Islet of Langerhans (tissue), 1 donor: ENCODE measurements at regions not wholly inside any gene's neighbourhood (a gene's known extent, or its start where the extent isn't known, plus 50 kb on each side); places are given as distances from the start of the nearest gene placed in this dataset.

Experiments
- FAIRE-seq: peaks from one replicate; lab custom pipeline; 2011; peaks lifted over from hg19 to GRCh38; lab: Jason Lieb, UNC

DNA sequence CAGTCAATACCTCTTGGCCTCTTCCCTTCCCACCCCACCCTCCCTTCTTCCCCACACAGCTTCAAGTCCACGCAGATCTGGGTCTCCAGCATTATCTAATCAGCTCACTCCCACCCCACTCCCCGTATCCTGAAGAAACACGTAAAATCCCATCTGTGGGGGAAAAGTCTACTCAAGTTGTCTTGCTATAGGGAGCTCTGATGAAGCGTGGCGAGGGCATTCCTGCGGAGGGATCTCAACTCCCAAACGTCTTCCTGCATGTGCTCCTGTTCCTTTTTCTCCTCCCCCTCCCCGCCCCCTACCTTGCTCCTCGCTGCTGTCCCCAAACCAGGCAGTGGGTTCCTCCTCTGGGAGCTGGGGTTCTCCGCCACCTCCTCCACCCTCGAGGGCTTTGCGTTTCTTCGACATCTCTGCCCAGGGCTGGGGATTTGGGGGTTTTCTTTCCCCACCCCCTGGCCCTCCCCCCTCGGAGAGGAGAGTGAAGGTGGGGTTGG lies 181.8 kb downstream of the TBXT start:
- FAIRE-seq = no peak

DNA sequence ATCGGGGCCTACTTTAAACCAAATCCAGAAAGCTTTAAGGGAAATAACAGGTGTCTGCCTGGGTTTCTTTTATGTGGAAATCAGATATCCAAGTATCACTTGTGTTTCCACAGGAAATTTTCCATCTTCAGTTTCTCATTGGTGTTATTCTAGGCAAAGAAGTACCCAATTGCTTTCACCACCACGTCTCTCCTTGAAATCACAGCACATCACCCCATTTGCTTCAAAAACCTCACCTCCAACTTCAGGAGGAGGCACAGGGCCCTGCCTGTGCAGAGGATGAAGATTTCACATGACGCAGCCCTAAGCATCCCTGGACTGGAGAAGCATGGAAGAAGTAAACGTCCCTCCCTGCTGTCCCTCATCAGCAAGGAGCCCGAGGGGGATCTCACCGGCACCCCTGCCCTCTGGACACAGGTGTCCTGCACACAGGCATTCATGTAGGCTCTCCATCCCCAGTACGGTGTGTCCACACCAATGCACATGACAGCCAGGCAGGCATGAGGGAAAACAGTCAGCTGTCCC lies 182.3 kb downstream of the TBXT start:
- FAIRE-seq = no peak

DNA sequence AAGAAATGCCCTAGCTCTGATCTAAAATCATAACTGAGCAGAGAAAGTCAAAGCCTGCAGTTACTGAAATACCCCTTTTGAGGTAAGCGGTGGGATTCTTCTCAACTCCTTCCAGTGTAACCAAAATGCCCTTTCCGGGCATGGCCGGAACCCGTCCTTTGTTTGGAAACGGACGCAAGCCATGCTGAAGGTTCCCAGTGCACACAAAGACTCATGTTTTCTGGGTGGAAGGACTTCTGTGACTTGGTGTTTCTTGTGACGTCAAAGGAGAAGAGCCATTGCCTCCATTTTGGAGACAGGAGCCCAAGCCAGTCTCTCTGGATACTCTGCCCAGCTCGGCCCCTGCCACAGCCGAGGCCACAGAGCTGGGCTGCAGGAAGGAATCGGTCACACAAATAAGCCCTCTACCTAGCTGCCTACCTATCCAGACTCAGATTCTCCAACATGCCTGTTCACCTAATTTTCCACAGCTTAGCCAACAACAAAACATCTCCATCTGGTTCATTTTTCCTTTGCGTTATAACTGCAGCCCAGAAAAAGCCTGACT lies 182.8 kb downstream of the TBXT start:
- FAIRE-seq = no peak

DNA sequence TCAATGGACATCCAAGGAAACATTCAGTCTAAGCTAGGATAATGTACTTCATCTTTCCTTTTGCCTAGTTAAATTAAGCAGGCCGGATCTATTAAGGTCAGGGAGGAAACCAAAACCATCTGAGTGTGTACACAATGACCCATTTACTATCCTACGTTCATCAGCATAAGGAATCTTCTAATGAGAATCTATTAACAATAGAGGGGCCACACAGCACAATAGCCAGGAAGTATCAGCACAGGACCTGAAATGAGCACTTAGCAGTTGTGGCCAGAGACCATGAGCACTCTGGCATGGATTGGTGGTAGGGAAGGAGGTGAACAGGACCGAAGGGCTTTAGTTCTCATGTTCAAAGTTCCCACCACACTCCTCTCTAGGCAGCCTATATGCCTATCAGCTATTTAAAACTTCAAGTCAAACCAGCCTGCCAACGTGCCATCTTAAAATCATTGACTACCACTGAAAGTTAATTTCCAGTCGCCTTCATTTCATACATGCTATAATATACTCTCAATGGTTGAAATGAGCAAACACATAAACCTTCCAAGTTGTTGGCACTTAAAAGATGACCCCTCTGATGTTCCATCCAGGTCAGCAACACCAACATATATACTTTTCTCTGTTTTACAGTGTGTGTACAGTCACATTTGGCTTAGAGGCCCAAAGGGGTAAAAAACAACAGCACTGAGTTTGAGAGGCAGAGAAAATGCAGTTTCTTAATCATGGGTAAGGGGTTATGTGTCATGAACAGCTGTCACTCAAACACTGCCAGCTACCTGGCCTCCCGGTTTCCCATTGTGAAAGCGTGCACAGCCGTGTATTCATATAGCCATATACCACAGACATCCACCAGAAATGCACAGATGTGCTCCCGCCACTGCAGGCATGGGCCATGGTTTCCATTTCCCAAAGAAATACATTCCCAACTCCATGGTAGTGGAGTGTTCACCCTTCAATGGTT lies 184.3 kb downstream of the TBXT start:
- FAIRE-seq = no peak

DNA sequence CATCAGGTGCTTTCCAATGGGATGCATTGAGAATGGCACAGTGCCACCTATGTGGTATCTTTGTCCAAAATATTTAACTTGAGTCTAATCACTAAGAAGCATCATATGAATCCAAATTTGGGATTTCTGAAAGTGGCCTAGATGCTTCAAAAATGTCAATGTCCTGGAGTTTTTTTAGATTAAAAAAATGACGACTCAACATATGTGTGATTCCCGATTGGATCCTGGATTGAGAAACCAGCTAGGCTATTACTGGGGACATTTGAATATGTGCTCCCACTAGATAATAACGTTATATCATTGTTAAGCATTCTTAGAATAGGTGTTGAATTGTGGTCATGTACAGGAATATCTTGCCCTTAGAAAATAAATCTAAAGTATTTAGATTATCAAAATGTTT lies 189.2 kb downstream of the TBXT start:
- no peak for FAIRE-seq

DNA sequence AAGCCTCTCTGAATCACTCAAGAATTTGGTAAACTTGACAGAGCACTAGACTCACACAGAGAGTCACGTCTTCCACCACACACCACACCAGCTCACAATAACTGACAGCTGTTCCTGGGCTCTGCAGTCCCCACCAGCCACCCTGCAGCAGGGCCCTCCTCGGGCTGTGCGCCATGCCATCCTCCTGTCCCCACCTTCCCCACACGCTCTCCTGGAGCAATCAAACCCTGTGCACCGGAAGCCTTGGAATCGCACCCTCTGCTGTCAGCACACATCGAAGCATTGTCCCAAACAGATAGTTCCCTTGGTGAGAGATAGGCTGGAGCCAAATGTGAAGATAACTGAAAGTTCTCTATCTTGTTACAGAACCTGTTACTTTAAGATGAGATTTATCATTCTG lies 191.0 kb downstream of the TBXT start:
- FAIRE-seq = no peak

DNA sequence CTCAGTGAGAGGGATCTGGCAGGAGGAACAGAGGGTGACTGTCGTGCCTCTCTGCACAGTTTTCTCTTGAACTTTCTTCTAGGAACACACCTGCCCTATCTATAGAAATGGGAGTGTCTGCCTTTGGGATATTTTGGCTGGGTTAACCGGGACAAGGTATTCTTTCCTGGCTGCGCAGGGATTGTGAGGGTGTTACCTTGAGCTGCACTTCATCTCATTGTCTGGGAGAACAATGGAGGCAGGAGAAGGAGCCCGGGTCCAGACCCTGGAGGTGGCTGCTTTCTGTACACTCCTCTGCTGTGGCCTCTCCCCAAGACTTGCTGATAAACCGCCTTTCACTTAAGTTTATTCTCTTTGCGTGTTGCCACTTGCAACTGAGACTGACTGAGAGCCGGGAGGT lies 192.8 kb downstream of the TBXT start:
- no peak for FAIRE-seq

DNA sequence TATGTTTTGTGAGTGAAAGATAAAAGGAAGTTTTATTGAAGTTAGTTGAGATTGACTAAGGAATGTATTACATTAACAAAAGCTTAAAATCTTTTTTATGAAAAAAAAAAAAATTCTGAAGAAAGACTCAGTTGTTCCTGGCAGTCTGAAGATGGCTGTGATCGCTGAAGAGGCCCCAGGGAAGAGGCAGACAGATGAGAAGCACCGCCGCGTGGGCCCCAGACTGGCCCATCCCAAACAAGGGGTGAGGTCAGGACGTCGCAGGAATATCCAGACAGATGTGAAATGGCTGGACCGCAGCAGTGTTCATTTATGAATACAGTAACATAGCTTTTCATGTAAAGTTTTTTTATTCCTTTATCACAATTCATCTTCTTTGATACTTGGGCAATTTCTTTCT lies 194.2 kb downstream of the TBXT start:
- no peak for FAIRE-seq

DNA sequence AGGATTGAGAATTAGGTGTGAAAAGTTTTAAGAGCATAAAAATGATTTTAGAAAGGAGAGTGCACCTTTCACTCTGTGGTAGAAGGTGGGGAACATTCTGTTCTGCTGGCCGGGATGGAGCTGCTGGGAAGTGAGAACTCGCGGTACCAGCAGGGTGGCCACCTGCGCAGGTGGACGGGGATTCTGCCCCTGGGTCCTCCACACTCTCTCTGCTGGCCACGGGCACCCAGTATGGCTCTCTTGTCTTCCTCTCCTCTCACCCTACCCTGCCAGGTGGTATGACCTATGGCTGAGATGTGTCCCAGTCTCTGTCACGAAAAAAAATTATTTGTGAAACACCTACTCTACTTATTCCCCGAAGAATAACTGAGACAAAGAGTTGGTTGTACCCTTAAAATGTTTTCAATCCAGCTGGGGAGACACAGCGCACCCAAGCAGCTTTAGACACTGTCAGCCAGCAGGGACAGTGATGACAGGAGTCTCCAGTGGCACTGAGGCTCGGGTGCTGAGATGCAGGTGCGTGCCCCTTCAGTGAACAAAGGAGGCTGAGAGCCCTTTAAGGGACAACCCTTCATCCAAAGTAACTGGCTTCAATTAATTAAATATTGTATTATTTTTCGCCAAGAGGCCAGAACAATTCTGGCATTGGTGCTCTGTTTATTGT lies 195.4 kb downstream of the TBXT start:
- FAIRE-seq = no peak

DNA sequence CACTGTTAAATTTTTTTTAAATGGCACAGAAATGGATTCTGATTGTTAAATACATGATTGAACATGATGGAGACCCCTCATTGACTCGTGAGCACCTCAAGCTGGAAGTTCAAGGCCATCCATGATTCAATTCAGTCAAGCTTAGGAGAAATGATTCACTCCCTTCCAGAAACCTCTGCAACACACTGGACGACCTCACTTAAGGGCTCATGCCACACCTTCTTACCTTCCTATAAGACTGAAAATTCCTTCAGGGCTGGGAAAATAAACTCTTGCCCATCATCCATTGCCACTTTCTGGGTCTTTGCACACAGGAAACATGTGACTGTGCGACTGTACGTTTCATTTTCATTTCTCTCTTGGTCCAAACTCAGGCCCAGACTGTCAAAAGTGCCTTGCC lies 196.4 kb downstream of the TBXT start:
- no peak for FAIRE-seq

DNA sequence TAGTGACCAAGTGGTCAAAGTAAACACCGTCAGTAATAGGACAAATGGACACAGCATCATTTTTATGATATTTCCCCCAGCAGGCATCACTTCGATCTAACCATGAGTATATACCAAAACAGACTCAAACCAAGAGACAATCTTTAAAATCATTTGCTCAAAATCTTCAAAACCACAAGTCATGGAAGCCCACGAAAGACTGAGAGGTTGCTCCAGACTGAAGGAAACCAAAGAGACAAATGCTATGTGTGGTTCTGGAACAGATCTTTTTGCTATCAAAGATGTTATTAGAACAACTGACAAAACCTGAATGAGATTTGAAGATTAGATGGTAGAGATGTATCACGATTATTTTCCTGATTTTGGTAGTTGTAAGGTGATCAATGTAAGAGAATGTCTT lies 197.7 kb downstream of the TBXT start:
- FAIRE-seq = no peak

DNA sequence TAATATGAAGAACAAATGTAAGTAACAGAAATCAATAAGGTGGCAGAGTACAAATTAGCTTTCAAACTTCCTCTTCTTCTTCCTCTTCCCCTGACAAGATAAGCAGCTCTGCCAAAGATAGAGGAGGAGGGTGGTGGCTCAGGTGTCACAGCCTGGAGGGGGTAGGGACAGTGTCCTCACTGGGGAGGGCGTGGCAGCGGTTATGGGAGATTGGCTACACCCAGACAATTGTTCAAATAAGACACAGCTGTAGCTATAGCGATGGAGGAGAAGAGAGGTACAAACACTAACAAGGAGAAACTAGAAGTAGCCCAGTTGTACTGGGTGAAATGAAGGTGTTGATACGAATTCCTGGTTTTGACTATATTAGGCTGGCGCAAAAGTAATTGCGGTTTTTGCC lies 198.5 kb downstream of the TBXT start:
- FAIRE-seq = no peak

DNA sequence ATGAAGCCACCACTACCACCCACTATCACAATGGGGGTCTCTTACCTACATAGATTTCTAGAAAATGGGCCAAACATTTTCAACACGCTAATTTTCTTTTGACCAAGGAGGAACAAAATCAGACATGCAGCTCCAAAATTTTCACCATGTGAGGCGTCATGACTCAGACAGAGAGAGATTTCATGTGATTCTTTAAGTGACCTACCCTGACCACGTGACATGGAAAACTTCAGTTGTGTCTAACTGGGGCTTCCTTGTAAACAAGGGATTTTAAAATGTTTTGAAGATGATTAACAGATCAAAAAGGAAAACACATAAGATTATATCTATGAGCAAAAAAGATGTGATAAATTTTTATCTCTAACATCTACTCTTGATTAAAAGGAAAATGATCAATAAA lies 199.2 kb downstream of the TBXT start:
- no peak for FAIRE-seq

DNA sequence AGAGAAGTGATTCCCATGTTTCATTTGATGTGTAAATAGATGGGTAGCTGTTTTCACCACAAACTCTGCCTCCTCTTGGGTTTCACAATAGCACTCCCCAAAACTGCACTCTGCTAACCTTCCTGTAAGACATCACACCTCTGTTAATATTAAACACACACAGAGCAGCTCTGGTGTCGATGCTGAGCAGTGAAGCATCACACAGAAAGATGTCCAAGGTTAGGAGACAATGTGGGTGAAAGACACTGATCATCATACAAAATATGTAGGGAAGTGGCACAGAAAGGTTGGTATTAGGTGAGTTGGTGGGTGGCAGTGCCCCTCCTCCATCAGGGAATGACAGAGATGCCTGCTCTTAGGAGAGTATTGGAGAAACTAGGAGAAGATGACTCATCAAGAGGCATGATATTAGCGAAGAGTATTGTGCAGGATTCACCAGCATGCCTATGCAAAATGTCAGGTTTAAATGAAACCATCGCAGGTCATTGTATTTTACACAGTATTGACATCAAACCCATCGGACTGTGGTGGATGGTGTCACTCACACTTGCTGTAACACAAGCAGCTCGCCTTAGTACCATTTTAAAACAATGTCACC lies 199.7 kb downstream of the TBXT start:
- FAIRE-seq = no peak

DNA sequence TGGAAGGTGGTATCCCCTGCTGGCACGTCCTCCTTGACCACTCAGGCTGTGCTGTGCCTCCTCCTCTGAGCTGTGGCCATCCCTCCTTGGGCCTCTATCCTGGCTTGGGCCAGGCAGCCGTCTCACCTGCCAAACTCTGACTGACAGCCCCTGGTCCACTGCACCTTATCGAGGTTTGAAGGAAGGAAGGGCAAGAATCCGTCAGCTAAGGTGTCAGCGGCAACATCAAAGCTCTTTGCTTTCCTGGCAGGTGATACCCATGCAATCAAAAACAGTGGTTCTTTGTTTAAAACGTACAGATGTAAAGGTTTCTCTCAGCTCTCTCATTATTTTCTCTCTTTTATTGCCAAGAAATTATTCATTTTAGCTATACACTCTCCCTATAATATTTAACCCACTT lies 203.9 kb downstream of the TBXT start:
- FAIRE-seq = no peak

DNA sequence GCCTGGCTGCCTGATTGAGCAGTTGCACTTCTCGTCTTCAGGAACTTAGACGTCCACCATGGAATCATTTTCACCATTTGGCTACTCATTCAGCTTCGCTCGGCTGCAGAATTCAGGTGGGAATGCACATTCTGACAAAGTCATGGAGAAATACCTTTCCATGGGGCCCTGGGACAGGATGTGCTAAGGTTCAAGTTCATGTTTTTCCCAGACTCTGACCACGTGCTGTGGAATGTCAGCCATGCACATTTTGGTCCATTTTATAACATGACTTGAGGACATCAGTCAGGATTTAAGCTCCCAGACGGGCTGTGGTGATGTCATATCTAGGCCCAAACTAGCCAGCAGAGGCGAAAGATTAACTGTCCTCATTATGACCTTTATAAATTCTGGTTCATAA lies 205.3 kb downstream of the TBXT start:
- FAIRE-seq = no peak

DNA sequence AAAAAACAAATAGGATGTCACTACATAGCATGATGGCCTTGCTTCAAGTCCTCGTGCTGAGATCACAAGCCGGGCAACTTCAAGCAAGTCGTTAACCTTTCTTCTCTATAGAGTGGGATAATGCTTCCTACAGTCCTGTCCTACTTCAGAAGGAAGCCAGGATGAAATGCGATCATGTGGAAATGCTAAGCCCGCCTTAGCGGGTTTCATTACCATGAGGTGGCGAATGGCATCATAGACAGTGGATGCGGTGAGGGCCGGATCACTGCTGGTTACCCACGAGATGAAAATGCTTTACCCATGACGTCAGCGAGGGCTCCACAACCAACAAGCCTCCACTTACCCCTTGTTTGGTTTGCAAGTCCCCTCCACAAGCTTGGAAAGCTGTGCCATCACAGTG lies 206.4 kb downstream of the TBXT start:
- no peak for FAIRE-seq

DNA sequence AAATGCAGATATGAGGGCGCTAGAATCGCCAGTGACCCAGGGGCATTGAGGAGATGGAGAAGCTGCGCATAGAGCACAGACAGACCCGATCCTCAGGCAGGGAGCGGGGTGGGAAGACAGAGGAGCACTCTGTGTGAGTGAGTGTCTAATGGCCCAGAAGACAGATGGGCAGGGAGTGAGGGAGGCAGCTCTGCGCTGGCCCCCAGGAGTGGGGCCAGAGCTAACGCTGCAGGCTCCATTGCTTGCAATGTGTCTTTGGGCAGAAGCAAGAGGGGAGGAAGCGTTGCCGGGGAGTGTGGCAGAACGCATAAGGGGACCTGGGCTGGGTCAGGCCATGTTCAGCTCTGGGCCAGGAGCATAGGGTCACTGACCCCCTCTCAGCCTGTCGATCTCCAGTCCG lies 207.0 kb downstream of the TBXT start:
- no peak for FAIRE-seq

DNA sequence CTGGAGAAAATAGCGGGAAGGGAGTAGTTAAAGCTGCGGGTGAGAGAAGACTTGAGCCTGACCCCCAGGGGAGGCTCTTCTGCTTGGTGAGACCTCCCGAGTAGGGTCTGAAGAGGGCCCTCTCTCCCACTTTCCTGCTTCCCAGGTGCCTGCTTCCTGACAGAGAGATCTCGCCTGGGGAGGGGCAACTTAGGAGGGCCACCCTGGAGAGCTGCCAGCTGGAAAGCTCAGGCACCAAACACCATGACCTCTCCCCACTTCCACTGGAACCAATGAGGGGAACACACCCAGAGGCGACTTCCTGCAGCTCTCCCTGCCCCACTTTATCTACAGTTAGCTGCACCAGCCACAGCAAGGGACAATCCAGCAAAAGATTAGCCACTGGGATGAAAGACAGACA lies 208.0 kb downstream of the TBXT start:
- no peak for FAIRE-seq

DNA sequence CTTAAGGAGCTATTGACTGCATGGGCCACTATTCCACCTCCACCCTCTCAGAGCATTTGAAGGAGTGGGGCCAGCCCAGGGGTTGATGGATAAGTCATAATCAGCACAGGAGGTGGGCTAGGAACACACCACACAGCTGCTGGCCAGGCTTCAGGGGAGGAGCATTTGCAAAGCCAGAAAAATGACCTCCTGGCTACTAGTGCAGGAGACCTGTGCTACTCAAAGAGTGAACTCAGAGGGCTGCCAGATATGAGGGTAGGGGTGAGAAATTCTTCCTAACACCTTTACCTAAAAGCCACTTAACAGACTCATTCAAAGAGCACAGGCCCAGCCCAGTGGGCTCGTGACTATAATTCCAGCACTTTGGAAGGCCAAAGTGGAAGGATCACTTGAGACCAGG lies 210.8 kb downstream of the TBXT start:
- no peak for FAIRE-seq

DNA sequence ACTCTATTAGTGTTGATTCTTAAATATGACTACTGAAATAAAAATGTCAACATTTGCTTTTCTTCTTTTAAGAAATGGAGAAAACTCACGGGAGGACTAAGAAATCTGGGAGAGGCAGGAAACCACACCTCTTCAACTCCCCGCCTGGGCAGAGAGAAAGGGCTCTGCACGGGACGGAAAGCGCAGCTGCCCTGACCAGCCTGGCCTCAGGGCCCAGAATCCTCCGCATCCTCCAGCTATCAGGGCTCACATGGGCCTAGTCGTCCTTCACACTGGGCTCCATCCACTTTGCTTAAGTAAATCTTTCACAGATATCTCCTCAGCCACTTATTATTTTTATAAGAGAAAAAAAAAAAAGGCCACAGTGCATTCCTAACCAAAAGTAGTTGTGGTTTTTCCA lies 215.1 kb downstream of the TBXT start:
- FAIRE-seq = no peak

DNA sequence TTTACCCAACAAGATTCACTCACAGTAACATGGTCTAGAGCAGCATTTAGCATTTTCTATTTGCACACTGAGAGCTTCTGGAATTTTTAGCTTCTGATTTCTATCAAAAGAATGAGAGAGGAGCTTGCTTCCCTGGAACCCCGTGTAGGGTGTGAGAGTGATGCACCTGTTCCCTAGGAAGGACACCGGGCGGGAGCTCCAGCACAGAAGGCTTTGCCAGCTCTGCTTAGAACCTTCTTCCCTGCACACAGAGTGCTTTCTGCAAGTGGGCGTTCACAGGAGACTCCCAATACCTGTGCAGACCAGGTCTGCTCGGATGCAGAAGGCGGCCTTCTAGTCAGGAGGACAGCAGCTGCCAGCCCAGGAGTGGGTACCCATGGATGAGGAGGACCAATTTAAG lies 217.3 kb downstream of the TBXT start:
- no peak for FAIRE-seq

DNA sequence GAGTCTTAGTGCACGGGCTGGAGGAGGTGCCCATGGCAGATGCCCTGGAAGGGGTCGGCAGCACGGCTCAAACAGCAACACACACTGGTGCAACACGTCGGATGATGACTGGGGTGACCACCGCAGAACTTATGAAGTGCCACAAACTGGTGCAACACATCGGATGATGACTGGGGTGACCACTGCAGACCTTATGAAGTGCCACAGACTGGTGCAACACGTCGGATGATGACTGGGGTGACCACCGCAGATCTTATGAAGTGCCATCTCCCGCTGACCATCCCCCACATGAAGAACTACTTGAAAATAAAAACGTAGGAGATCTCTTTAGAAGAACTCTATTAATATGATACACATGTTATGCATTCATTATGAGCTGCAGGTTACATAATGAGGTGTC lies 218.3 kb downstream of the TBXT start:
- FAIRE-seq = no peak
